Endothelial cell of umbilical vein (primary cell): ENCODE measurements at regions not wholly inside any gene's neighbourhood (a gene's known extent, or its start where the extent isn't known, plus 50 kb on each side); places are given as distances from the start of the nearest gene placed in this dataset.

ENCODE experiments used
- BruUV-seq: library from RNA; stranded (reverse); fragments of 400-500 nt; replicated peaks from 2 replicates; lab custom pipeline; 2021; lab: Mats Ljungman, UMichigan
- CTCF ChIA-PET: fragments of 300-600, 350-600 bp; sonication (Branson Sonifier 250); formaldehyde crosslinking; loops from one replicate; lab custom pipeline; 2021; ENCODE audit warnings: antibody characterized with exemption, inconsistent platforms; lab: Charles Lee
- POLR2A ChIA-PET: fragments of 300-600, 350-600 bp; sonication (Branson Sonifier 250); formaldehyde crosslinking; loops from one replicate; lab custom pipeline; 2021; ENCODE audit warnings: antibody characterized with exemption, inconsistent platforms; lab: Charles Lee
- DNase-seq: peaks from one replicate; pipeline ENCODE4 v3.0.0-alpha.2; 2011; ENCODE audit warnings: low read depth, low spot score
- FAIRE-seq: peaks from 2 replicates; lab custom pipeline; 2011; peaks lifted over from hg19 to GRCh38; lab: Jason Lieb, UNC
- H2AFZ ChIP-seq: 2 replicates; pipeline ENCODE4 v1.6.0; 2012; ENCODE audit warnings: low read depth, low read length, control low read depth, inconsistent platforms
- H3K27ac ChIP-seq: 2 replicates; pipeline ENCODE4 v1.5.1; 2011; ENCODE audit warnings: low read depth, mild to moderate bottlenecking, control low read depth, low read length, moderate library complexity; ENCODE audit not compliant: insufficient read depth
- H3K27me3 ChIP-seq, 2 experiments: 2 replicates each; pipeline versions ENCODE4 v1.6.0 to v1.6.1; 2011; ENCODE audit warnings: low read length in 2 of 2, mixed read lengths in 1 of 2; ENCODE audit not compliant: control insufficient read depth in 2 of 2, insufficient read depth in 2 of 2
- H3K36me3 ChIP-seq, 2 experiments: 2 replicates in 1 of 2; 3 replicates in 1 of 2; pipeline ENCODE4 v1.5.1; 2011; ENCODE audit warnings: low read length in 2 of 2, mild to moderate bottlenecking in 1 of 2, moderate library complexity in 1 of 2; ENCODE audit not compliant: control insufficient read depth in 2 of 2, insufficient read depth in 2 of 2; ENCODE audit errors: extremely low read depth in 1 of 2
- H3K4me1 ChIP-seq: 3 replicates; pipeline ENCODE4 v1.5.1; 2011; ENCODE audit warnings: mild to moderate bottlenecking, low read length; ENCODE audit not compliant: control insufficient read depth, insufficient read depth; ENCODE audit errors: extremely low read depth
- H3K4me2 ChIP-seq: 2 replicates; pipeline ENCODE4 v1.6.1; 2011; ENCODE audit warnings: low read length, control low read depth, mixed read lengths; ENCODE audit not compliant: insufficient read depth
- H3K4me3 ChIP-seq, 3 experiments: fragments of 200-600 bp in 1 of 3; sonication (generic), shearing (Covaris generic) in 1 of 3; replicated peaks in 1 of 3; 2 replicates each; pipeline ENCODE4 v1.5.1; 2011 to 2016; ENCODE audit warnings: control low read depth in 3 of 3, low read length in 3 of 3, mild to moderate bottlenecking in 2 of 3, inconsistent platforms in 1 of 3, low read depth in 1 of 3, moderate library complexity in 1 of 3; ENCODE audit not compliant: insufficient read depth in 1 of 3
- H3K79me2 ChIP-seq: 2 replicates; pipeline ENCODE4 v1.6.0; 2012; ENCODE audit warnings: low read length, inconsistent platforms; ENCODE audit not compliant: control insufficient read depth, insufficient read depth
- H3K9ac ChIP-seq: replicated peaks from 2 replicates; pipeline ENCODE3; 2011; ENCODE audit warnings: low read length, control low read depth; ENCODE audit not compliant: insufficient read depth; ENCODE audit errors: extremely low read depth
- H3K9me1 ChIP-seq: replicated peaks from 3 replicates; pipeline ENCODE4 v1.6.0; 2011; ENCODE audit warnings: mild to moderate bottlenecking, low read length; ENCODE audit not compliant: control insufficient read depth, insufficient read depth; ENCODE audit errors: extremely low read depth
- H3K9me3 ChIP-seq: replicated peaks from 2 replicates; pipeline ENCODE4 v1.5.1; 2012; ENCODE audit warnings: low read length, inconsistent platforms; ENCODE audit not compliant: control insufficient read depth, insufficient read depth
- H4K20me1 ChIP-seq: replicated peaks from 2 replicates; pipeline ENCODE3; 2011; ENCODE audit warnings: mild to moderate bottlenecking, low read length; ENCODE audit not compliant: control insufficient read depth, insufficient read depth; ENCODE audit errors: extremely low read depth
- CTCF ChIP-seq, 2 donors: IDR thresholded peaks; 1 replicate in 1 of 2; 2 replicates in 1 of 2; pipeline ENCODE4 v1.5.1; 2011; ENCODE audit warnings: low read length in 2 of 2, mild to moderate bottlenecking in 2 of 2, moderate library complexity in 2 of 2, control low read depth in 1 of 2, inconsistent platforms in 1 of 2, low read depth in 1 of 2; ENCODE audit not compliant: insufficient read depth in 1 of 2; ENCODE audit errors: extremely low read depth in 1 of 2
- EZH2 ChIP-seq: IDR thresholded peaks from 2 replicates; pipeline ENCODE4 v1.6.1; 2012; ENCODE audit warnings: borderline replicate concordance, low read depth, mild to moderate bottlenecking, moderate library complexity, low read length, inconsistent platforms; ENCODE audit not compliant: severe bottlenecking
- FOS ChIP-seq: IDR thresholded peaks from 2 replicates; pipeline ENCODE4 v1.6.1; 2011; ENCODE audit warnings: mild to moderate bottlenecking, low read length, moderate library complexity, borderline replicate concordance; ENCODE audit not compliant: insufficient read depth
- JUN ChIP-seq: IDR thresholded peaks from 2 replicates; pipeline ENCODE4 v1.6.1; 2011; ENCODE audit warnings: borderline replicate concordance, low read depth; ENCODE audit not compliant: insufficient read length, insufficient read depth
- MYC ChIP-seq: IDR thresholded peaks from one replicate; pipeline ENCODE4 v1.6.1; 2011; ENCODE audit warnings: mild to moderate bottlenecking, low read depth, low read length
- POLR2A ChIP-seq: IDR thresholded peaks from 2 replicates; pipeline ENCODE4 v1.6.1; 2012; ENCODE audit warnings: low read depth, mild to moderate bottlenecking, control low read depth, low read length
- dilution Hi-C: fragments of 300-500 bp; cut with MboI; formaldehyde crosslinking; loops from one replicate; pipeline ENCODE4 v1.15.0; 2019; ENCODE audit warnings: low sequenced_read_pairs; ENCODE audit not compliant: extremely low pct_ligation_motif_present
- intact Hi-C: fragments of 100-400 bp; cut with micrococcal nuclease; formaldehyde crosslinking; loops from one replicate; pipeline ENCODE4 v1.10.0; 2022

GRCh38 chr2:15808944-15809343 is 131.4 kb upstream of the MYCN start:
- Histone ChIP-seq H3K27ac (no peak overlapping the region), H3K4me1 (no peaks in the 10 kb centered on the region), H4K20me1 (no peaks in the 10 kb centered on the region), H3K4me2 (no peak overlapping the region), H2AFZ (no peak overlapping the region), H3K36me3 (no peaks in the 10 kb centered on the region), H3K9me3 (no peaks in the 10 kb centered on the region), H3K9me1 (no peaks in the 10 kb centered on the region), H3K27me3 (peaks cover 0 to 3% of the 10 kb centered on the region in 2 experiments), H3K4me3 (no peak overlapping the region), H3K79me2 (no peaks in the 10 kb centered on the region), H3K9ac (no peak overlapping the region)
- TF ChIP-seq EZH2, result no peak
- TF ChIP-seq MYC, result no peak
- no peak for TF ChIP-seq CTCF (IDR thresholded peaks at IDR 0.05; ENCODE audit: extremely low read depth in 1 of 2, insufficient read depth in 1 of 2, low read depth in 1 of 2, low read length in 2 of 2)
- no peak for TF ChIP-seq FOS
- no peak for TF ChIP-seq POLR2A
- ChIA-PET CTCF (no interaction called here), POLR2A (no interaction called here)
- no TSS peak for BruUV-seq
- intact Hi-C loops (no loop called here), dilution Hi-C loops (no loop called here)
- no peak for FAIRE-seq
- no peak for DNase-seq

GRCh38 chr2:15809404-15809803 is 130.9 kb upstream of the MYCN start:
- H3K36me3 ChIP-seq, result no peaks in the 10 kb centered on the region
- no peak overlapping the region for H2AFZ ChIP-seq
- H3K27ac ChIP-seq, result no peak overlapping the region
- no peaks in the 10 kb centered on the region for H3K9me3 ChIP-seq
- FAIRE-seq (no peak), DNase-seq (no peak)
- BruUV-seq, result no TSS peak
- H3K4me2 ChIP-seq, result no peak overlapping the region
- H3K9me1 ChIP-seq, result no peaks in the 10 kb centered on the region
- no peaks in the 10 kb centered on the region for H4K20me1 ChIP-seq
- H3K79me2 ChIP-seq, result no peaks in the 10 kb centered on the region
- no peak for TF ChIP-seq FOS
- no peak for TF ChIP-seq POLR2A
- TF ChIP-seq JUN, result no peak
- peaks cover 0 to 3% of the 10 kb centered on the region in 2 experiments for H3K27me3 ChIP-seq
- dilution Hi-C loops (no loop called here), intact Hi-C loops (no loop called here)
- H3K9ac ChIP-seq, result no peak overlapping the region
- H3K4me3 ChIP-seq, result no peak overlapping the region
- no peaks in the 10 kb centered on the region for H3K4me1 ChIP-seq
- ChIA-PET CTCF (no interaction called here), POLR2A (no interaction called here)
